Transverse colon (tissue), 4 donors: ENCODE measurements at regions not wholly inside any gene's neighbourhood (a gene's known extent, or its start where the extent isn't known, plus 50 kb on each side); places are given as distances from the start of the nearest gene placed in this dataset.

Experiments used
- DNase-seq: peaks from one replicate; pipeline ENCODE4 v3.0.0-alpha.2; 2019
- H3K27ac ChIP-seq, 4 donors: fragments of 200-600 bp; sonication (generic); 2 replicates each; pipeline ENCODE4 v1.5.1; 2016 to 2018; ENCODE audit warnings: inconsistent platforms in 4 of 4
- H3K27me3 ChIP-seq: fragments of 200-600 bp; sonication (generic); 2 replicates; pipeline ENCODE4 v1.5.1; 2017; ENCODE audit warnings: inconsistent platforms
- H3K36me3 ChIP-seq, 4 donors: fragments of 200-600 bp; sonication (generic); 2 replicates each; pipeline ENCODE4 v1.5.1; 2017 to 2019; ENCODE audit warnings: inconsistent platforms in 4 of 4
- H3K4me1 ChIP-seq, 4 donors: fragments of 200-600 bp; sonication (generic); 2 replicates each; pipeline ENCODE4 v1.5.1; 2017 to 2020; ENCODE audit warnings: inconsistent platforms in 4 of 4
- H3K4me3 ChIP-seq, 4 donors: fragments of 200-600 bp; sonication (generic); 1 replicate in 1 of 4; 2 replicates in 3 of 4; pipeline versions ENCODE4 v1.5.1 to v1.6.1; 2017 to 2019; ENCODE audit warnings: inconsistent platforms in 4 of 4
- H3K9me3 ChIP-seq, 2 donors: fragments of 200-600 bp; sonication (generic); 2 replicates each; pipeline ENCODE4 v1.5.1; 2017 to 2019; ENCODE audit warnings: inconsistent platforms in 2 of 2
- CTCF ChIP-seq, 5 experiments: fragments of 200-600 bp in 3 of 5; fragments of 450-650 bp in 2 of 5; sonication (generic) in 3 of 5; IDR thresholded peaks; 1 replicate in 2 of 5; 2 replicates in 3 of 5; pipeline ENCODE4 v1.5.1; 2016 to 2017; ENCODE audit warnings: antibody characterized with exemption in 5 of 5, inconsistent platforms in 3 of 5, mild to moderate bottlenecking in 2 of 5, moderate library complexity in 1 of 5
- EP300 ChIP-seq: sonication (generic); formaldehyde crosslinking; IDR thresholded peaks from one replicate; pipeline ENCODE4 v1.6.1; 2017; ENCODE audit warnings: antibody characterized with exemption, low read depth
- POLR2A ChIP-seq: fragments of 450-650 bp; IDR thresholded peaks from one replicate; pipeline ENCODE4 v1.6.1; 2016; ENCODE audit warnings: antibody characterized with exemption, mild to moderate bottlenecking, moderate library complexity
- POLR2AphosphoS5 ChIP-seq, 3 donors: sonication (generic); formaldehyde crosslinking; IDR thresholded peaks; one replicate each; pipeline ENCODE4 v1.6.1; 2016; ENCODE audit warnings: antibody characterized with exemption in 3 of 3
- WGBS, 2 donors: methylation state at CpG; one replicate each; pipeline ENCODE4 v1.1.5; 2018; ENCODE audit warnings: low coverage in 1 of 2; 5-methylcytosine and 5-hydroxymethylcytosine counted together
- in situ Hi-C, 4 donors: fragments of 200-750 bp; cut with MboI; loops; one replicate each; pipeline versions ENCODE4 v1.15.0 to v1.15.1; 2017; ENCODE audit warnings: low sequenced_read_pairs in 3 of 4, low pct_ligation_motif_present in 1 of 4, low pct_unique_long_range_greater_than_20kb in 1 of 4
- intact Hi-C: fragments of 100-400 bp; cut with DNase I; formaldehyde crosslinking; loops from one replicate; pipeline ENCODE4 v1.15.1; 2023; ENCODE audit warnings: low total_unique reads

- no peak for DNase-seq
- Histone ChIP-seq H3K36me3 (no peaks in the 10 kb centered on the region), H3K9me3 (no peaks in the 10 kb centered on the region), H3K4me1 (no peaks in the 10 kb centered on the region), H3K27ac (no peak overlapping the region), H3K27me3 (no peaks in the 10 kb centered on the region), H3K4me3 (no peak overlapping the region)
- in situ Hi-C loops, result no loop called here
- WGBS, 2 donors, result 77 to 86% methylated on average over 3 of the region's 3 CpGs
- TF ChIP-seq CTCF (IDR thresholded peaks at IDR 0.05) (no peak), EP300 (no peak), POLR2AphosphoS5 (IDR thresholded peaks at IDR 0.05) (no peak), POLR2A (no peak)
- intact Hi-C loops, result no loop called here
These were observed 235.4 kb downstream of the HGF start for GRCh38 chr7:81534446-81534845.

GRCh38 chr7:81533931-81534330 lies 235.9 kb downstream of the HGF start:
- in situ Hi-C loops, result no loop called here
- no peaks in the 10 kb centered on the region for H3K9me3 ChIP-seq
- H3K4me1 ChIP-seq, result no peaks in the 10 kb centered on the region
- no peaks in the 10 kb centered on the region for H3K27me3 ChIP-seq
- no peak for TF ChIP-seq POLR2A
- no peak for TF ChIP-seq CTCF (IDR thresholded peaks at IDR 0.05)
- no peak for TF ChIP-seq EP300
- no peak for TF ChIP-seq POLR2AphosphoS5 (IDR thresholded peaks at IDR 0.05)
- intact Hi-C loops, result no loop called here
- no peak for DNase-seq
- H3K36me3 ChIP-seq, result no peaks in the 10 kb centered on the region
- no peak overlapping the region for H3K27ac ChIP-seq
- H3K4me3 ChIP-seq, result no peak overlapping the region

- intact Hi-C loops (no loop called here), in situ Hi-C loops (no loop called here)
- DNase-seq, result no peak
- Histone ChIP-seq H3K27ac (no peak overlapping the region), H3K4me3 (no peak overlapping the region), H3K4me1 (no peaks in the 10 kb centered on the region), H3K36me3 (no peaks in the 10 kb centered on the region), H3K9me3 (no peaks in the 10 kb centered on the region), H3K27me3 (no peaks in the 10 kb centered on the region)
- TF ChIP-seq CTCF (IDR thresholded peaks at IDR 0.05) (no peak), EP300 (no peak), POLR2AphosphoS5 (IDR thresholded peaks at IDR 0.05) (no peak), POLR2A (no peak)
These were observed 236.4 kb downstream of the HGF start for GRCh38 chr7:81533426-81533825.

- in situ Hi-C loops (no loop called here), intact Hi-C loops (no loop called here)
- DNase-seq, result no peak
- Histone ChIP-seq H3K9me3 (no peaks in the 10 kb centered on the region), H3K27me3 (no peaks in the 10 kb centered on the region), H3K4me1 (no peaks in the 10 kb centered on the region), H3K4me3 (no peak overlapping the region), H3K36me3 (no peaks in the 10 kb centered on the region), H3K27ac (no peak overlapping the region)
- TF ChIP-seq CTCF (IDR thresholded peaks at IDR 0.05) (no peak), EP300 (no peak), POLR2A (no peak), POLR2AphosphoS5 (IDR thresholded peaks at IDR 0.05) (no peak)
- WGBS, 2 donors, result 33 to 36% methylated on average over 1 to 2 of the region's 2 CpGs
These were observed 240.1 kb downstream of the HGF start for GRCh38 chr7:81529785-81530184.
